ENCODE measurements at regions not wholly inside any gene's neighbourhood (a gene's known extent, or its start where the extent isn't known, plus 50 kb on each side); places are given as distances from the start of the nearest gene placed in this dataset.

GRCh38 chr10:94232711-94233383 is 129.9 kb downstream of the NOC3L start:
- CTCF ChIA-PET, result no interaction called here
- intact Hi-C loops (cut with micrococcal nuclease), result no loop called here
- Histone ChIP-seq H4K20me1 (ENCODE audit: control insufficient read depth, insufficient read depth, low read length, poor library complexity, severe bottlenecking) (no peaks in the 10 kb centered on the region), H2AFZ (ENCODE audit: insufficient read depth, low read depth, low read length, poor library complexity, severe bottlenecking) (no peak overlapping the region), H3K9me3 (ENCODE audit: control extremely low read depth in 1 of 3, control insufficient read depth in 2 of 3, insufficient read depth in 1 of 3, low read length in 2 of 3) (peaks cover 0 to 7% (median 2%) of the 10 kb centered on the region in 3 donors), H3K9ac (ENCODE audit: low read length) (no peak overlapping the region), H3K27me3 (replicated peaks in 1 of 4; ENCODE audit: control extremely low read depth in 1 of 4, control insufficient read depth in 3 of 4, insufficient read depth in 4 of 4, low read length in 3 of 4) (no peaks in the 10 kb centered on the region), H3K79me2 (ENCODE audit: control insufficient read depth, insufficient read depth, low read length) (no peaks in the 10 kb centered on the region), H3K4me2 (replicated peaks; ENCODE audit: low read depth, low read length, poor library complexity, severe bottlenecking) (no peak overlapping the region), H3K36me3 (replicated peaks in 1 of 2; ENCODE audit: control extremely low read depth in 1 of 2, control insufficient read depth in 1 of 2, extremely low read depth in 1 of 2, insufficient read depth in 2 of 2, low read length in 1 of 2) (no peaks in the 10 kb centered on the region), H3K4me1 (ENCODE audit: control insufficient read depth in 2 of 2, insufficient read depth in 2 of 2, low read length in 2 of 2) (no peaks in the 10 kb centered on the region), H3K27ac (ENCODE audit: low read length in 2 of 2) (no peak overlapping the region), H3K4me3 (ENCODE audit: control extremely low read depth in 1 of 5, extremely low read depth in 1 of 5, insufficient read depth in 1 of 5, low read depth in 2 of 5, low read length in 4 of 5) (no peak overlapping the region)
- ATAC-seq (ENCODE audit: low read depth) (no peak), DNase-seq (no peak)
- Mint-ChIP-seq H3K4me3 (no peak overlapping the region), H3K27ac (no peak overlapping the region), H3K27me3 (peaks cover 12% of the 10 kb centered on the region), H3K9me3 (ENCODE audit: insufficient read depth) (no peaks in the 10 kb centered on the region), H3K4me1 (peaks cover 3% of the 10 kb centered on the region)
- no peak for TF ChIP-seq CTCF (IDR thresholded peaks at IDR 0.05)
- TF ChIP-seq EZH2 (IDR thresholded peaks at IDR 0.05; ENCODE audit: borderline replicate concordance, insufficient read depth, low read depth, low read length, poor library complexity, severe bottlenecking), result no peak
- WGBS (ENCODE audit: insufficient coverage), result 45% methylated on average over 2 of the region's 2 CpGs
- POLR2A ChIA-PET, result no interaction called here

GRCh38 chr10:94235461-94235860 is 127.3 kb downstream of the NOC3L start:
- DNase-seq (no peak), ATAC-seq (ENCODE audit: low read depth) (no peak)
- Mint-ChIP-seq H3K27me3 (peaks cover 17% of the 10 kb centered on the region), H3K4me1 (peaks cover 3% of the 10 kb centered on the region), H3K27ac (no peak overlapping the region), H3K4me3 (no peak overlapping the region), H3K9me3 (ENCODE audit: insufficient read depth) (no peaks in the 10 kb centered on the region)
- TF ChIP-seq EZH2 (IDR thresholded peaks at IDR 0.05; ENCODE audit: borderline replicate concordance, insufficient read depth, low read depth, low read length, poor library complexity, severe bottlenecking), result no peak
- no peak for TF ChIP-seq CTCF (IDR thresholded peaks at IDR 0.05)
- CTCF ChIA-PET, result no interaction called here
- intact Hi-C loops (cut with micrococcal nuclease), result no loop called here
- no CpG with 5 or more reads among the region's 1 CpG for WGBS (ENCODE audit: insufficient coverage)
- POLR2A ChIA-PET, result no interaction called here
- peaks cover 0 to 3% (median 0%) of the 10 kb centered on the region in 3 donors for H3K9me3 ChIP-seq (ENCODE audit: control extremely low read depth in 1 of 3, control insufficient read depth in 2 of 3, insufficient read depth in 1 of 3, low read length in 2 of 3)
- H3K4me3 ChIP-seq (ENCODE audit: control extremely low read depth in 1 of 5, extremely low read depth in 1 of 5, insufficient read depth in 1 of 5, low read depth in 2 of 5, low read length in 4 of 5), result no peak overlapping the region
- no peak overlapping the region for H3K9ac ChIP-seq (ENCODE audit: low read length)
- no peaks in the 10 kb centered on the region for H4K20me1 ChIP-seq (ENCODE audit: control insufficient read depth, insufficient read depth, low read length, poor library complexity, severe bottlenecking)
- no peak overlapping the region for H3K27ac ChIP-seq (ENCODE audit: low read length in 2 of 2)
- H3K36me3 ChIP-seq (replicated peaks in 1 of 2; ENCODE audit: control extremely low read depth in 1 of 2, control insufficient read depth in 1 of 2, extremely low read depth in 1 of 2, insufficient read depth in 2 of 2, low read length in 1 of 2), result no peaks in the 10 kb centered on the region
- no peaks in the 10 kb centered on the region for H3K79me2 ChIP-seq (ENCODE audit: control insufficient read depth, insufficient read depth, low read length)
- no peaks in the 10 kb centered on the region for H3K27me3 ChIP-seq (replicated peaks in 1 of 4; ENCODE audit: control extremely low read depth in 1 of 4, control insufficient read depth in 3 of 4, insufficient read depth in 4 of 4, low read length in 3 of 4)
- no peaks in the 10 kb centered on the region for H3K4me1 ChIP-seq (ENCODE audit: control insufficient read depth in 2 of 2, insufficient read depth in 2 of 2, low read length in 2 of 2)
- no peak overlapping the region for H2AFZ ChIP-seq (ENCODE audit: insufficient read depth, low read depth, low read length, poor library complexity, severe bottlenecking)
- H3K4me2 ChIP-seq (replicated peaks; ENCODE audit: low read depth, low read length, poor library complexity, severe bottlenecking), result no peak overlapping the region
